ENCODE measurements at regions not wholly inside any gene's neighbourhood (a gene's known extent, or its start where the extent isn't known, plus 50 kb on each side); places are given as distances from the start of the nearest gene placed in this dataset.
"Not testable (repeated sequence)": the region's sequence is repeated elsewhere in the genome, so short reads cannot be mapped to it uniquely, and the experiment has no call there.

DNA sequence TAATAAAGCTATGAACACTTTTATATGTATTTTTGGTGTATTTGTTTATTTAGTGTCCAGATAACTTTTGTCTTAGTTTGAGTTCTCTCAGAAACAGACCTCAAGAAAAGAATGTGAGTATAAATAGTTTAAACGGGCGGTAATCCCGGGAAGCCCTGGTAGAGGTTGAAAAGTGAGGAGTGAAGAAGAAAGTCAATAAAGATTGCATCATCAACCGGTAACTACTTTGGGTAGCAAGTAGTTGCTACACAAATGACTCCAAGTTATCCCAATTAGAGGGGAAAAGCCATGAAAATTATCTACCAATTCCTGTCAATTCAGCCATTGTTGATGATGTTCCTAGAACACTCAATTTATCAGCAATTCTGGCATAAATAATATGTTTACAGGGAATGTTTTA is 870.3 kb upstream of the RAG2 start:
- DNase-seq = no peak

DNA sequence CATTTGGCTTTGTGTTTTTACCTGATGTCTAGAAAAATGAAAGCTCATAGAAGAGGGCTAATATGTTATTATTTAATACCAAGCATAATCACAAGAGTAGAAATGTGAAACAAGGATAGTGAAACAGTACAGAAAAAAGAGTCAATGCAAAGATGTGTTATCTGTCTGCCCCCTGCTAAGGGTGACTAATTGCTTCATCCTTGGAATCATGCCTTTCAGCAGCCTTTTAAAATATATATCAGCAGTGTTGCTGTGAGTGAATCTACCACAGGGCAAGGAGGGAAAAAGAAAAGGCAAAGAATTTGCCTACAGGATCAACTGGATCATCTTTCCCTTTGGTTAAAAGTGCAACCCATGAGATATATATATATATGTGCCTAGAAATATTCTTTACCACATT is 867.2 kb upstream of the RAG2 start:
- no peak for DNase-seq

DNA sequence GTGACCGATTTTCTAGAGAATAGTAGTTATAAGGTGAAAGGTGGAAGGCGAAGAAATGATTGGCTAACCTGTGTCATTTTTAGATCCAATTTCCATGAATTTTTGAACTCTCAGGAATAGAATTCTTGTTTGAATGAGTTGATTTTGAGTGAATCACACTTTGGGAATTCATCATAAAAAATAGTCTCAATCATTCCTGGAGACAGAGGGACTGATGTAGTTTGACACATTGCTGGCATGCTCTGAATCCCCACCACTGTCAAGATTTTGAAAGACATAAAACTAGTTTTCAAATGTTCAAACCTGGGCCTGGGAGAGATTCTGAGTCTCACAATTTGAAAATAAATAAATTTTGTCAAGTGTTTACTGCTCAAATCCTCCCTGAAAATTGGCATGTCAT is 861.4 kb upstream of the RAG2 start:
- no peak for DNase-seq

DNA sequence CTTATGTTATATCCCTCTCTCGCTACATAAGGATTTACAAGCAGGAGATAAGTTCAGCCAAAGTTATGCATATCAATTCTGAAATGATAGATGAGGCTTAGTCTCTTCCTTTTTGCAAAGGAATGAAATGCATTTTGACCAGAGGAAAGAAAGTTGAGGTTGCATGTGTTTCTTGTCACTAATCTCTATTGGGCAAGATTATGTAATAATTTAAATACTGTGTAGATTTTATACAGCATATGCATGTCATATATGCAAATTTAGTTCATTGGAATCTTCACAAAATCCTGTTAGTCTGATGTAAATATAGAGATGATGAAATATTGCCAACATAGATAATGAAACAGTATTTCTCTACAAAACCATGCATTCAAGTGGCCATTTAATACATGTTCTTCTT is 858.7 kb upstream of the RAG2 start:
- DNase-seq = no peak

DNA sequence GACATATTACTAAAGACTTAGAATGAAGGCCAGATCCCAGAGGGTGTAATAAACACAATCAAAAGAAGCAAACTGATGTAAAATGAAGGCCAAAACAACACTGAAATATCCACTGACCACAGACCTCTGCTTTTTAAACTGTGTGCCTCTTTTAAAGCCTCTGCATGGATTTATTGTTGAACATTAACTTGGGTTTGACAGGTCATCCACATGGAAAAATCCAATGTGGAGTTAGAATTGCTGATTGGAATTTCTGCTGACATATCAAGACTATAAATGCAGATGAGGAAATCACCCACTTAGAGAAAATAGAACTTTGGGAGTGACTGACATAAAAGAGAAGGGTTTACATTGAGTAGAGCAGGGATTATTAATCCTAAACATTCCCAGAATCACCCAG is 853.9 kb upstream of the RAG2 start:
- no peak for DNase-seq

DNA sequence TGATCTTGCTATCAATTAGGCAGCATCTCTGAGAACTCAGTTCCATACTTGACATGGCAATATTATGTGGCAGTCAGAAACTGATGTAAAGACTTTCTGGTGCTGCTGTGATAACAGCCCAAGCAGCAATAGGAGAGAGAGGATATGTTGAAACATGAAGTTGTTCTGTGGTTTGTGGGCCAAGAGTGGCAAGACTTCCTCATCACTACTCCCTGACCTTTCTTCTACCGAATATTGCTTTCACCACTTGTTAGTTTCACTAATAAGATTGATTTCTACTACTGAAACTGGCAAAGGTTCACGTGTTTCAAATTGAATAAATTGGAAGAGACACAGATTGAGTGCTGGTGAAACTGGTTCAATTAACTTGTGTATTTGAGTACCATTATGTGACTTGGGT is 852.6 kb upstream of the RAG2 start:
- no peak for DNase-seq

DNA sequence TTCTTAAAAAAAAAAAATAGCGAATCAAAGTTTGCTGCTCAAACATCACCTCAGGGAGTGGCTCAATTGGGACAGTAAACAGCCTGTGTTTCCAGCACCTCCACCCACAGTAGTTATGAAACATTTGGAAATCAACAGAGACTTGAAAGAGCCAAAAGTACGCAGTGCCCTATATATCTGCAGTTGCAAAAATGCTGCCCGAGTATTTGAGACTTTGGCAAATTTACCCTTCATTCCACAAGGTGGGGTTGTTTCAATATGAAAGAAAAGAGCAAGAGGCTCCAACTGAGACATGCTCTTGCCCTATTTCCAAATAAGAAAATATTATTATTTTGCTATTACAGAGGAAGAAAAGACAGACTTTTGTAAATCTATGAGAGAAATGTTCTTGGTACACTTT is 851.1 kb upstream of the RAG2 start:
- no peak for DNase-seq

DNA sequence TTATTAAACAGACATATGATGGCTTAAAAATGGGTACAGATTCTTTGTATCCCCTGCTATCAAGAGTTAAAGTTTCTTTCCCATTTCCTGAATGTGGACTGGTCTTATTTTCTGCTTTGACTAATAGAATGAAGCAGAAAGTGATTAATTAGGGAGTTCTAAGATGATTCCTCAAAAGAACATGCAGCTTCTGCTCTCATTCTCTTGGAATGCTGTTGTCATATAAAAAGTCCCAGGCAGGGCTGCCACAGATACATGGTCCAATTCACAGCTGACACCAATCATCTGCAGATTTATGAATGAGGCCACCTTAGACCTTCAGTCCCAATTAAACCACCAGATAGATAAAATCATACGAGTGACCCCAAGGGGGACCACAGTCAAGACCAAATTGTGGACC is 844.5 kb upstream of the RAG2 start:
- no peak for DNase-seq

DNA sequence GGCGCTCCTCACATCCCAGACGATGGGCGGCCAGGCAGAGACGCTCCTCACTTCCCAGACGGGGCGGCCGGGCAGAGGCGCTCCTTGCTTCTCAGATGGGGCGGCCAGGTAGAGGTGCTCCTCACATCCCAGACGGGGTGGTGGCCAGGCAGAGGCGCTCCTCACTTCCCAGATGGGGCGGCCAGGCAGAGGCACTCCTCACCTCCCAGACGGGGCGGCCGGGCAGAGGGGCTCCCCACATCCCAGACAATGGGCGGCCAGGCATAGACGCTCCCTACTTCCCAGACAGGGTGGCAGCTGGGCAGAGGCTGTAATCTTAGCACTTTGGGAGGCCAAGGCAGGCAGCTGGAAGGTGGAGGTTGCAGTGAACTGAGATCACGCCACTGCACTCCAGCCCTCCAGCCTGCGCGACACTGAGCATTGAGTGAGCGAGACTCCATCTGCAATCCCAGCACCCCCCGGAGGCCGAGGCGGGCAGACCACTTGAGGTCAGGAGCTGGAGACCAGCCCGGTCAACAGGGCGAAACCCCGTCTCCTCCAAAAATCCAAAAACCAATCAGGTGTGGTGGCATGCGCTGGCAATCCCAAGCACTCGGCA is 833.7 kb upstream of the RAG2 start:
- DNase-seq = not testable (repeated sequence)

DNA sequence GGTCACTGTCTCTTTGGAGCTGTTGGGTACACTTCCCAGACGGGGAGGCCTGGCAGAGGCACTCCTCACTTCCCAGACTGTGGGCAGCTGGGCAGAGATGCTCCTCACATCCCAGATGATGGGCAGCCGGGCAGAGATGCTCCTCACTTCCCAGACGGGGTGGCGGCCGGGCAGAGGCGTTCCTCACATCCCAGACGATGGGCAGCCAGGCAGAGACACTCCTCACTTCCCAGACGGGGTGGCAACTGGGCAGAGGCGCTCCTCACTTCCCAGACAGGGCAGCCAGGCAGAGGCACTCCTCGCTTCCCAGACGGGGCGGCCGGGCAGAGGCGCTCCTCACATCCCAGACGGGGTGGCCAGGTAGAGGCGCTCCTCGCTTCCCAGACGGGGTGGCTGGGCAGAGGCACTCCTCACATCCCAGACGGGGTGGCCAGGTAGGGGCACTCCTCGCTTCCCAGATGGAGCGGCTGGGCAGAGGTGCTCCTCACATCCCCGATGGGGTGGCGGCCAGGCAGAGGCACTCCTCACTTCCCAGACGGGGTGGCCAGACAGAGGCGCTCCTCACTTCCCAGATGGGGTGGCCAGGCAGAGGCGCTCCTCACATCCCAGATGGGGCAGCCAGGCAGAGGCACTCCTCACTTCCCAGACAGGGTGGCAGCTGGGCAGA is 833.1 kb upstream of the RAG2 start:
- DNase-seq = not testable (repeated sequence)

DNA sequence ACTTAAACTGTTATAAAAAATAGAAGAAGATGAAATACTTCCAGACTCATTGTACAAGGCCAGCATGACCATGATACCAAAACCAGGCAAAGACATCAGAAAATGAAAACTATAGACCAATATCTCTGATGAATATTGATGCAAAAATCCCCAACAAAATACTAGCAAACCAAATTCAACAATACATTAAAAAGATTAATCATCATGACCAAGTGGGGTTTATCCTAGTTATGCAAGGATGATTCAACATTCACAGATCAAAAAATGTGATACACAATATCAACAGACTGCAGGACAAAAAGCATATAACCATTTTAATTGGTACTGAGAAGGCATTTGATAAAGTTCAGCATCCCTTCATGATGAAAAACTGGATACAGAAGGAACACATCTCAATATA is 824.5 kb upstream of the RAG2 start:
- DNase-seq = no peak

DNA sequence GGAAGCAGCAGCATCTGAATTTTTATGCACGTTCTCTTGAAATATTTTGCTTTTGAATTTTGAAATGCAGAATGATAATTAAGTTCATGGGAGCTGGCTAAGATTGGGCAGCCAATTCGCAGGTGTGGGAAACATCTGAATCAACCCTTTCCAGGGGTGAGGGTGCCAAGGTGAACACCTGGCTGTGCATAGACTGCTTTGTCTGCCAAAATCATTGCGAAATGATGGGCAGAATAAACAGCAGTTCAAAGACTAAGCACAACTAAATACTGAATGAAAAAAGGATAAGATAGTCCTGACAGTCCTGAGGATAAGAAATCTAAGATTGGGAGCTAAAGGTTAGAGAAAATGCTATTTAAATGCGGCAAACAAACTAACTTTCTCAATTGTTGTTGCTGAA is 813.3 kb upstream of the RAG2 start:
- DNase-seq = no peak

DNA sequence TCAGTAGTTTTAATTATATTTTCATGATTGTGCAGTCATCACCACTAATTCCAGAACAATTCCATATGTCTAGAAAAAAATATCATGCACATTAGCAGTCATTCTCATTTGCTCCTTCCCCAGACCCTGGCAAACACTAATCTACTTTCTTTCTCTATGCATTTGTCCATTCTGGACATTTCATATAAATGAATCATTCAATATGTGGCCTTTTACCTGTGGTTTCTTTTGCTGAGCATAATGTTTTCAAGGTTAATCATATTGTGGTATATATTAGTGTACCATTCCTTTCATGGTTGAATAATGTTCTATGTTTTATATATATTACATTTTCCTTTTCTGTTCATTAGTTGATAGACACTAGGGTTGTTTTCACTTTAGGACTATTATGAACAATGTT is 811.1 kb upstream of the RAG2 start:
- no peak for DNase-seq

DNA sequence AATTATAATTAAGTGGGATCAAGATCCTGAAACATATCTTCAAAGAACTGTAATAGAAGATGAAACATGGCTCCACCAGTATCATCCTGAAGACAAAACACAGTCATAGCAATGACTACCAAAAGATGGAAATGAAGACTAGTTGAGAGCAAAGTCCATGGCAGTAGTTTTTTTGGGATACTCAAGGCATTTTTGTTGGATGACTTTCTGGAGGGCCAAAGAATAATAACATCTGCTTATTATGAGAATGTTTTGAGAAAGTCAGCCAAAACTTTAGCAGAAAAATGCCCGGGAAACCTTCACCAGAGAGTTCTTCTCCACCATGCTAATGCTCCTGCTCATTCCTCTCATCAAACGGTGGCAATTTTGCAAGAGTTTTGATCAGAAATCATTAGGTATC is 809.4 kb upstream of the RAG2 start:
- no peak for DNase-seq

DNA sequence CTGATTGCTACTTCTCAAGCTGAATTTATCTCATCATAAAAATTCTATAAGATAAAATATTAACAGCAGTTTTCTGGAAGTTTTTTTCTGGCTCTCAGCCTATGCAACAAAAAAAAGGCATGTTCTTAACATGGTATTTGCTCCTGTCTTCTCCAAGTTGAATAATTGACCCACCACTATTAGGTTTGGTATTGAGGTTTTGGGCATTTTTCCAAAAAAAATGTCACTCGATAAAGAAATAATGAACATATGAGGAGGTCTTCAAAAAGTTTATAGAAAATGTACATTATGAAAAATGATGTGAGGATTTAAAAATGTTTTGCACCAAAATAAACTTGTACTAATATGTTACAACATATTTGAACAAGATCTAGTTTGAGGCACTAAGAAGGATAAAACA is 808.6 kb upstream of the RAG2 start:
- DNase-seq = no peak

DNA sequence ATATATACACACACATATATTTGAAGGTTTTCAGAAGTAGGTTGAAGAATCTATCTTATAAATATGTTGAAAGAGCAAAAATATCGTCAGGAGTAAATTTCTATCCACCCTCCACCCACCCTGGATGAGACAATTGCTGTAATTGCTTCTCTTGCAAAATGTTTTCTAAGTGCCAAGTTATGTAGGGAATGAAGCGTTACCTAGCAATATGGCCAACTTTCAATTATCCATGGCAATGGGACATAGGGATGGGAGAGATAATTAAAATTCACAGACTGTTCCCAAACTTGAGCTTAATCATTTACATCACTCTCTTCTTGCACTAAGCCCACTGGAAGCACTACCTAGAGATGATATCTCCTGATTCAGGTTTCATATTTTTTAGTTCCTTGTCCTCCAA is 806.2 kb upstream of the RAG2 start:
- DNase-seq = no peak

DNA sequence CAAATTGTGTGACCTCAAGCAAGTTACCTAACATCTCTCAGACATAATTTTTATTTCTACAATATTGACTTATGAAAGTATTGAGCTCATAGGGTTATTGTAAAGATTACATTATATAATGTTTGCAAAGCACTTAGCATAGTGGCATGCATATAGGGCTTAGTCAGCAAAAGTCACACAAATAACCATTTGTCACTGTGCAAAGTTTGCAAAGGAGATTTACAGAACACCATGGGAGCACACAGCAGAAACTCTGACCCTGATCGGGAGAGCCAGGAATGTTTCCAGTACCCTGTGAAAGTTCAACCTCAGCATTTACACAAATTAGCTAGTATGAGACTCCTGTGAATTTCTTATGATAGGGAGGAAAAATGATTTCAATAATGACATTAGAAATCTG is 804.6 kb upstream of the RAG2 start:
- no peak for DNase-seq

DNA sequence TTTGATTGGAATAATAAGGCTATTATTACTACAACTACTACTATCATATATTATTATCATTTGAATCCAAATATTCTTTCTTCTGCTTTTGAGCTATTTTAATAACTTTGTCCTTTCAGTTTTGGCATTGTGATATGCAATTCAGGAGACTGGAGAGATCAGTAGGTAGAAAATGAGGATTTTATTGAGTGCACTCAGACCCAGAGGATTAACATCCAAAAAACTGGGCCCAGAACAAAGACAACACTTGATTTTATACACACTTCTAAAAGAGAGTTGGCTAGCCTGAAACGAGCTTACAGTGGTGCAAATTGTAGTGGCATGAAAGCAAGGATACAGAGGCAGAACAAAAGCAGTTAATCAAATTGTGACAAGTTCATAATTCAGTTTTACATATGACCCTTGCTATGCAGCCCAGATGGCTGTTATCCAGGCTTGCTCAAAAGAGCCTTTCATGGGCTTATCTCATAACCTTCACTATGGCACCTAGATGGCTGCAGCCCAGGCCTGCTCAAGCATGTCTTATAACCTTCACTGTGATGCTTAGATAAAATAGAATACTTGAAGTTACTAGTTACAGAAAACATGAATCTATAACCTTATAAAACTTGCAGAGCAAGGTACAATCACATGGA is 796.3 kb upstream of the RAG2 start:
- no peak for DNase-seq

DNA sequence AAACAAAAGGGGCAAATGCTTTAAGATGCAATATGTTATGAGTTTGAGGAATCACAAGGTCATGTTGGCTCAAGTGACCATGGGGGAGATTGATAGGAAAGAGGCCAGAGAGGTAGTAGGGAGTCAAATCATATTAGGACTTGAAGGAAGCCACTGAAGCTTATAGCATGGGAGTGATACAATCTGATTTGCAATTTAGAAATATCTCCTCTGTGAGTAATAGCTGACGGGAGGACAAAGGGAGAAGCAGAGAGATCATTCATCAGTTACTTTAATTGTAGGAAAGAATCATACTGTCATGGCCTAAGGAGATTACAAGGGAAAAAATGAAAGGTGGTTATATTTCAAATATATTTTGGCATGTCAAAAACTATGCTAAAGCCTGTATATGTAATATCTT is 793.6 kb upstream of the RAG2 start:
- DNase-seq = no peak

DNA sequence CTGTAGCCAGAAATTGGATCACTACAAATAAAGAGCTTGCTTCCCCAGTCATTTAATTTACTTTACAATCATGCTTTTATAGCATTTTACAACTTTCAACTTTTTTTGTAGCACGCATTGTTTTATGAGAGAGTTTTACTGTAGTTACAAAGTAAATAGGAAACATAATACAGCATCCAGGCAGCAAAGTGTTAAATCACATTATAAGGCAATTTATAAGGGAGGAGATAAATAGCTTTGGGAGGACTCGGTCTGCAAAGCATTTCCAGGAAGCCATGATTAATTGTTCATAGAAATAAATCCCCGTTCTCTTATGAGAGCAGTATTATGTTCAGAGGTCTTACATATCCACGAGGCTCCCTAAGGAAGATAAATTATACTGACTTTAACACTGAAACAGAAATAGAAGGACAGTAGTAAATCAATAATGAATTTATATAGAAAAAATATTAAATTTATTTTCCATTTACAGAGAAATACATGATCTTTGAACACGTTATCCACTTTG is 792.6 kb upstream of the RAG2 start:
- DNase-seq = no peak

DNA sequence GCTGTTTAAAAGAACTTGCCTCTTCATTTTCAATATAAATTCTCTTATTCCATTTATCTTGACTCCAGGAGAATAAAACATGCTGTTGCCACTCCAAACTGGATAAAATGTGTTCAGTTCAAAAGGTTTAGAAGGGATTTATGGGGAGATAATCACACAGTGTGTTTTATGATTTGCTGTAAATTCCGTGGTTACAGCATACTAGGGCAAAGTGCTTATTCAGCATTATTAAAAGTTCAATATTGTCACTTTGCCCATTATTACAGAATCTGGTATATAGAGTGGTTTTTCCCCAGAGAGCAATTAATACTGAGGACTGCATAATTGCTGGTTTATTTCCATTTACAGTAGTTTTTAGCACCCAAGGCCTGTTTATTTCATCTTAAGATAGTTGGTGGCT is 780.9 kb upstream of the RAG2 start:
- DNase-seq = no peak

DNA sequence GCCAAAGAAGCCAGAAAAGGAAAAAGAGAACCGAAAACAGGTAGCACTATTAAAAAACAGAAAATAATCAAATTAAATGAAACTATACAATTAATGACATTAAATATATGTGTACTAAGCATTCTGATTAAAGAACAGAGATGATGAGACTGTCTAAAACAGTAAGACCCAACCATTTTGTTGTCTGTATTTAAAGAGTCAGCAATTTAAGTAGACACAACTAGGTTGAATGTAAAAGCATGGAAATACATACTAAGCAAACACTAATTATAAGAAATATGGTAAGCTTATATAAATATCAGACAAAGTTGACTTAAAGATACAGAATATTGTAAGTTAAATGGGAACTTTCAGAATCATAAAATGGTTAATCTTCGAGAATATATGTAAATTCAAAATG is 774.6 kb upstream of the RAG2 start:
- no peak for DNase-seq

DNA sequence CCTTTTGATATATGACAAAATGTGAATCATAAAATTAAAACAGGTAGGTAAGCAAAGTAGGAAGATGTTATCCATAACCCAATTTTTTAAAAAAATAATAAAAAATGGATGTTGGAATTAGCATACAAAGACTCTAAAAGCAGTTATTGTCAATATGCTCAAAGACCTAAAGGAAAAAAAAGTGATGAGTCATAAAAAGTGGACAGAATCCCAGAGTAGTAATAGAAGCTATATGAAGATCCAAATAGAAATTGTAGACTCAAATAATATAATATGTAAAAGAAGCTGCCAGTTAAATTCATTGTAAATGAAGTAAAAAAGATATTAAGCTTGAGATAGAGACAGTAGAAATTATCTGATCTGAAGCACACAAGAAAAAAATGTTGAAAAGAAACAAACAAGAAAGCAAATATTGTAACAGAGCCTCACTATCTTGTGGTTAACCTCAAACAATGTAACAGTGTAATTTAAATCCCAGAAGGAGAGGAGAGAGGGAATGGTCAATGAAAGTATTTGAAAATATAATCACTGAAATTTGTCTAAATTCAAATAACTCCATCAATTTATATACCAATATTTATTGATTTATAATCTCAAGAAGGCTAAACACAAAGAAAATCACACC is 773.4 kb upstream of the RAG2 start:
- DNase-seq = no peak

DNA sequence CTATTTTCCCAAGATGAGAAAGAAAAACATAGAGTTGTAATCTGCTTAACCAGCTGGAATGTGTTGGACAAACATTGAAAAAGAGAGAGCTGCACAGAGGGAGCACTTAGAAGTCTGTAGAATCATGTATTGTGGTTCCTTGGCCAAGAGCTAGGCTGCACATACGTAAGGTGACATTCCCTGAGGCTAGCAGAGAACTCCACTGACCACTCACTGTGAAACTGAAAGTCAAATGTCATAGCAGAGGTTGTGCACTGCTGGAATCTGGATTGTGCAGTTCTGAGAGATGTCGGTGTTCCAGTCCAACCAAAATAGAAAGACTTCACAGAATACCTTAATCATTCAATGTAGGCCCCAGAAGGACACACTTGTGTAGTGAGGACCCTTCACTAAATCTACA is 772.8 kb upstream of the RAG2 start:
- DNase-seq = no peak
